ENCODE measurements at regions not wholly inside any gene's neighbourhood (a gene's known extent, or its start where the extent isn't known, plus 50 kb on each side); places are given as distances from the start of the nearest gene placed in this dataset.

DNA sequence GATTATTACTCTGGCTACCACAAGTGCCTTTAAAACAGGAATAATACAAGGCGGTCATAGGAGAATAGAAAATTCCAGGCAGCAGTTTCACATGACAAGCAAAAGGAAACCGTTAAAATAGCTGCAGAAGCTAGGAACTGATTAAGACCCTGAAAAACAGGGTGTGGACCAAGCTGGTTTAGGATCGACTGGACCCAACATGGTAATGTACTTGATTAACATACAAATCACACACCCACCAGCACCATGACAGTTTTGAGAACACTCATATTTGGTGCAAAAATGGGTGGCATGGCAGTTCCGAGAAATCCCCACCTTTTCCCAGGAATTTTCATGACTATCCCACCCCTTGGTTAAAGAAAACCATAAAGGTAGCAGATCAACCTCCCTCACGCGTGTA is 51.9 kb upstream of the TMEM163 start:
- Mint-ChIP-seq H3K27me3 (ENCODE audit: low read depth) (no peaks in the 10 kb centered on the region), H3K9me3 (peaks cover 3% of the 10 kb centered on the region), H3K36me3 (ENCODE audit: low read depth) (no peaks in the 10 kb centered on the region), H3K4me3 (no peak overlapping the region), H3K27ac (ENCODE audit: unreplicated experiment) (no peak overlapping the region), H3K4me1 (peaks cover 8% of the 10 kb centered on the region)
- TF ChIP-seq, protein P1, sequence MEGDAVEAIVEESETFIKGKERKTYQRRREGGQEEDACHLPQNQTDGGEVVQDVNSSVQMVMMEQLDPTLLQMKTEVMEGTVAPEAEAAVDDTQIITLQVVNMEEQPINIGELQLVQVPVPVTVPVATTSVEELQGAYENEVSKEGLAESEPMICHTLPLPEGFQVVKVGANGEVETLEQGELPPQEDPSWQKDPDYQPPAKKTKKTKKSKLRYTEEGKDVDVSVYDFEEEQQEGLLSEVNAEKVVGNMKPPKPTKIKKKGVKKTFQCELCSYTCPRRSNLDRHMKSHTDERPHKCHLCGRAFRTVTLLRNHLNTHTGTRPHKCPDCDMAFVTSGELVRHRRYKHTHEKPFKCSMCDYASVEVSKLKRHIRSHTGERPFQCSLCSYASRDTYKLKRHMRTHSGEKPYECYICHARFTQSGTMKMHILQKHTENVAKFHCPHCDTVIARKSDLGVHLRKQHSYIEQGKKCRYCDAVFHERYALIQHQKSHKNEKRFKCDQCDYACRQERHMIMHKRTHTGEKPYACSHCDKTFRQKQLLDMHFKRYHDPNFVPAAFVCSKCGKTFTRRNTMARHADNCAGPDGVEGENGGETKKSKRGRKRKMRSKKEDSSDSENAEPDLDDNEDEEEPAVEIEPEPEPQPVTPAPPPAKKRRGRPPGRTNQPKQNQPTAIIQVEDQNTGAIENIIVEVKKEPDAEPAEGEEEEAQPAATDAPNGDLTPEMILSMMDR (conservative IDR thresholded peaks at IDR 0.05): no peak
- no peak for DNase-seq (ENCODE audit: low read depth, low spot score)

DNA sequence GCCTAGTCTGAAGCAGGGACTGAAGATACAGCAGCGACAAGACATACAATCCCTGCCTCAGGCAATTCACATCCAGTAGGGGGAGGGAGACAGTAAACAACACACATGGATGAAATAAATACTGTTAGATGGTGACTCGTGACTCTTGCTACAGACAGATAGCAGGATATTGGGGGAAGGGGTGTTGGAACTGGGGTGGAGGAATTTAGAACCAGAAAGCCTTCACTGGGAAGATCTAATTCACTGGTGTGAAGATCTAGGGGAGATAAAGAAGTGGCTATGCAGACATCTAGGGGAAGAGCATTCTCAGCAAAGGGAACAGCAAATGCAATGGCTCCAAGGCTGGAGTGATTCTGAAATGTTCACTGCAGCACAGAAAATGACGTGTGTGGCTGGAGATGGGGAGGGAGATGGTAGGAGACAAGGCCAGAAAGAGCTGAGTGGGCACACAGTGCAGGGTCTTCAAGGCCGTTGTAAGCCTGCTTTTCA is 52.6 kb upstream of the TMEM163 start:
- Mint-ChIP-seq H3K9me3 (peaks cover under 1% of the 10 kb centered on the region), H3K27me3 (ENCODE audit: low read depth) (no peaks in the 10 kb centered on the region), H3K27ac (ENCODE audit: unreplicated experiment) (no peak overlapping the region)

DNA sequence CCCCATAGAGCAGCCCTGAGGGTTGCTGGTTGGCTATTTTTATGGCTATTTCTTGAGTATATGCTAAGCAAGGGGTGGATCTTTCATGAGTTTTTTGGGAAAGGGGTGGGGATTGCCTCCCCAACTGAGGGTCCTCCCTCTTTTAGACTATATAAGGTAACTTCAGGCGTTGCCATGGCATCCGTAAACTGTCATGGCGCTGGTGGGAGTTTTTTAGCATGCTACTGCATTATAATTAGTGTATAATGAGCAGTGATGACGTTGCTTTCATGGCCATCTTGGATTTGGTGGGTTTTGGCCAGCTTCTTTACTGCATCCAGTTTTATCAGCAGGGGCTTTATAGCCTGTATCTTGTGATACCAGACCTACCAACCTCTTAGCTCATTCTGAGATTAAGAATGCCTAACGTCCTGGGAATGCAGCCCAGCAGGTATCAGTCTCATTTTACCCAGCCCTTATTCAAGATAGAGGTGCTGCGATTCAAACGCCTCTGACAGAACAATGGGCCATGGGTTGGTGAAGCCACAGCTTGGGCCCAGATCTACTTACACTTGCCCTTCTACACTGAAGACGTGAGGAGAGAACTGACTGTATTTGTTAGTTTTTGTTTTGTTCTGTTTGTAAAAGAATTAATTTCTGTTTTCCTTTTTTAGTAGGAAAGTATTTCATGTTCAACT is 53.8 kb upstream of the TMEM163 start:
- no peaks in the 10 kb centered on the region for H3K27me3 Mint-ChIP-seq (ENCODE audit: low read depth)
- no peaks in the 10 kb centered on the region for H3K9me3 Mint-ChIP-seq
- no peaks in the 10 kb centered on the region for H3K36me3 Mint-ChIP-seq (ENCODE audit: low read depth)
- peaks cover 8% of the 10 kb centered on the region for H3K4me1 Mint-ChIP-seq
- H3K27ac Mint-ChIP-seq (ENCODE audit: unreplicated experiment): no peak overlapping the region
- TF ChIP-seq, protein P1 (conservative IDR thresholded peaks at IDR 0.05): no peak
- DNase-seq (ENCODE audit: low read depth, low spot score): no peak
- no peak overlapping the region for H3K4me3 Mint-ChIP-seq

More for the DNA sequence above, 52.6 kb upstream of the TMEM163 start:
- DNase-seq (ENCODE audit: low read depth, low spot score): no peak
- Mint-ChIP-seq H3K4me1 (peaks cover 8% of the 10 kb centered on the region), H3K4me3 (no peak overlapping the region), H3K36me3 (ENCODE audit: low read depth) (no peaks in the 10 kb centered on the region)
- TF ChIP-seq, protein P1 (conservative IDR thresholded peaks at IDR 0.05): no peak

DNA sequence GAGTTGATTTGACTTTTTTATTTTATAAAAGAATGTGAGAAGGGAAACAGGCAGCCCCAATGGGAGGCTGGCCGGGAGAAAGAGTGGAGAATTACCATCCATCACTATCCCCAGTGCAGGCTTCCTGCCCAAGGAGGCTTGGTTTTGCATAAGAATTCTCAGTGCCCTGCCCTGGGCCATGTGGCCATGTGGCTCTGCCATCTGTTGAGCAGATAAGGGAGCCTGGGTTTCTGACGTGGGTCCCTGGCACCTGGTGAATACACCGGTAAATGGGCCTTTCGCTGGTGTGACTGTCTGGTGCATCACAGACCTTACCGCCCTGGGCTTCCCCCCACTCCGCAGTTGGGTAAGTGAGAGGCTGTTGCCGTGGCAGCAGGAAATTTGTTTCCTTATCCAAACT is 54.5 kb upstream of the TMEM163 start:
- Mint-ChIP-seq H3K27ac (ENCODE audit: unreplicated experiment) (no peak overlapping the region), H3K36me3 (ENCODE audit: low read depth) (no peaks in the 10 kb centered on the region), H3K4me3 (no peak overlapping the region), H3K9me3 (no peaks in the 10 kb centered on the region), H3K4me1 (peaks cover 8% of the 10 kb centered on the region), H3K27me3 (ENCODE audit: low read depth) (no peaks in the 10 kb centered on the region)
- TF ChIP-seq, protein P1 (conservative IDR thresholded peaks at IDR 0.05): no peak
- no peak for DNase-seq (ENCODE audit: low read depth, low spot score)

DNA sequence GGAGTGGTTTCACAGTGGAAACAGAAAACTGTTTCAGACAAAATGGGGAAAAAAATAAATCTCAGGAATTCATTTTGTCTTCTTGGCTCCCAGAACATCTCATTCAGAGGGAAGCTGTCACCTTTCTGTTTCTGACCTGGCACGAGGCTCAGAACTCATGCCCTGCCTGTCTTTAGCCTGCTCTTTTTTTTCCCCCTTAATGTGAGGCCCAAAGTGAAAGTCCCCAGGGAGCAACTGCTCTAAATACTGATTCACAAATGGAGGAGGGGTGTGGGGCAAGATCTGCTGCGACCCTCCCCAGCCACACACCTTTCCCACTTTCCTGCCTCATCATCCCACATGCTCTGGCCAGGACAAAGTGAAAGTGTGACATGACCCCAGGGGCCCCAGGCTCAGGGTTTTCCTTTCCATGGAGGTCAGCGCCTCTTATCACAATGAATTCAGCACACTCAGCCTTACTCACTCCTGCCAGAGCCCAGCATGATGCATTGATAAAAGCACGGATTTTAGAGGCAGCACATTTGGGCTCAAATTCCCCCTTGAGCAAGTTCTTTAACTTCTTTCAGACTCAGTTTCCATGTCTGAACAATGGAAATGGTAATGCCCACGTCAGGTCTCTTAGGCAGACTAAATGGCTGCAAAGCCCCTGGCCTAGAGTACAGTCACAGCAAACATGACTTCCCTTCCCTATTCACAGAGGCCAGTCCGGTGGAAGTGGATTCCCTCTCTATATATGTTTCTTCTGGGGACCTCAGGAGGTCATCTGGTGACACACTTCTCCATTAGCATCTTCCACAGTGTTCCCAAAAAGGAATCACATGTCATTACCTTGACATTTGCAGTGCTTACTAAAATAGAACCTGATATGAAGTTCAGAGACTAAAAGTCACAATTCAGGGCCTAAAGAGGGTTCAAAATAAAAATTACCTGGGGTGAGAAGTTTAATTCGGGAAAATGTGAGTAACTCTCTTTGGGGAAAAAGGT is 55.3 kb upstream of the TMEM163 start:
- H3K36me3 Mint-ChIP-seq (ENCODE audit: low read depth): no peaks in the 10 kb centered on the region
- no peak overlapping the region for H3K27ac Mint-ChIP-seq (ENCODE audit: unreplicated experiment)
- TF ChIP-seq, protein P1 (conservative IDR thresholded peaks at IDR 0.05): no peak
- H3K4me3 Mint-ChIP-seq: no peak overlapping the region
- no peak for DNase-seq (ENCODE audit: low read depth, low spot score)
- H3K9me3 Mint-ChIP-seq: no peaks in the 10 kb centered on the region
- peaks cover 8% of the 10 kb centered on the region for H3K4me1 Mint-ChIP-seq
- no peaks in the 10 kb centered on the region for H3K27me3 Mint-ChIP-seq (ENCODE audit: low read depth)

All from neural crest cell (in vitro differentiated cells).